ENCODE measurements at regions not wholly inside any gene's neighbourhood (a gene's known extent, or its start where the extent isn't known, plus 50 kb on each side); places are given as distances from the start of the nearest gene placed in this dataset.

GRCh38 chr4:155040031-155040430 lies 168.4 kb upstream of the NPY2R start:
- TF ChIP-seq CTCF (IDR thresholded peaks at IDR 0.05; ENCODE audit: insufficient read depth, low read length) (no peak), SPI1 (IDR thresholded peaks at IDR 0.05; ENCODE audit: borderline replicate concordance, low read depth) (no peak), POLR2AphosphoS5 (IDR thresholded peaks at IDR 0.05; ENCODE audit: low read depth) (no peak)
